Body of pancreas (tissue), 4 donors: ENCODE measurements at regions not wholly inside any gene's neighbourhood (a gene's known extent, or its start where the extent isn't known, plus 50 kb on each side); places are given as distances from the start of the nearest gene placed in this dataset.

Experiments
- ATAC-seq: fragments of 150-250 bp; one replicate; pipeline ENCODE4 v1.9.1; 2016
- DNase-seq, 4 donors: peaks; one replicate each; pipeline ENCODE4 v3.0.0-alpha.2; 2019
- H3K27ac ChIP-seq, 4 donors: fragments of 200-600 bp; sonication (generic); 1 replicate in 3 of 4; 2 replicates in 1 of 4; pipeline versions ENCODE4 v1.5.1 to v1.6.1; 2016 to 2019; ENCODE audit warnings: mild to moderate bottlenecking in 1 of 4, mixed read lengths in 1 of 4, moderate library complexity in 1 of 4
- H3K27me3 ChIP-seq, 2 donors: fragments of 200-600 bp; sonication (generic); one replicate each; pipeline ENCODE4 v1.6.0; 2016; ENCODE audit warnings: mild to moderate bottlenecking in 1 of 2
- H3K36me3 ChIP-seq, 2 donors: fragments of 200-600 bp; sonication (generic); replicated peaks in 1 of 2; 2 replicates each; pipeline ENCODE4 v1.5.1; 2016; ENCODE audit warnings: low read depth in 2 of 2; ENCODE audit not compliant: insufficient read depth in 1 of 2
- H3K4me1 ChIP-seq: fragments of 200-600 bp; sonication (generic); one replicate; pipeline ENCODE4 v1.6.0; 2016
- H3K4me3 ChIP-seq, 2 donors: fragments of 200-600 bp; sonication (generic); 1 replicate in 1 of 2; 2 replicates in 1 of 2; pipeline ENCODE4 v1.5.1; 2016 to 2019
- H3K9me3 ChIP-seq, 3 donors: fragments of 200-600 bp; sonication (generic); 1 replicate in 2 of 3; 2 replicates in 1 of 3; pipeline ENCODE4 v1.5.1; 2016
- POLR2A ChIP-seq, 3 donors: fragments of 450-650 bp; IDR thresholded peaks; one replicate each; pipeline ENCODE4 v1.6.1; 2016; ENCODE audit warnings: antibody characterized with exemption in 3 of 3, mild to moderate bottlenecking in 2 of 3
- WGBS, 2 donors: methylation state at CpG; one replicate each; pipeline ENCODE4 v1.1.5; 2017; 5-methylcytosine and 5-hydroxymethylcytosine counted together
- intact Hi-C: fragments of 100-400 bp; cut with DNase I; formaldehyde crosslinking; loops from one replicate; pipeline ENCODE4 v1.15.1; 2023
- TF ChIP-seq, protein P1 (sequence below), 7 experiments: fragments of 450-650 bp in 4 of 7; fragments of 200-600 bp in 3 of 7; sonication (generic) in 3 of 7; IDR thresholded peaks; one replicate each; pipeline ENCODE4 v1.5.1; 2016 to 2019; ENCODE audit warnings: antibody characterized with exemption in 7 of 7

DNA sequence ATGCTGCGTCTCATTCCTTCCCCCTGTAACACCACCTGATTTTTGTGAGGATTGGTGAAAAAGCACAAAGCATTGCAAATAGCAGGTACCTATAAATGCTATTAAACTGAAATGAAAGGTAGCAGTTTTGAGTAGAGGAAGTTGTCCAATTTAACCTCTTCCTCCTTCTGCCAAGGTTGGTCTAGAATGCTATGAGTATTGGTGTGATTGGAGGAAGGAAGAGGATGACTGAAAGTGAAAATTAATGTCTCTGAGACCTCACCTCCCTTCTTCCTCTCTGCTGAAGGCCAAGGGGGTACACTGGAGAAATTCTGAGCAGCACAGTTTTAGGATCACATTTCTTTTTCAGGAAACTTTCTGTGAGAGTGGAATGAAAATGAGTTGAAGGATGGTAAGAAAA lies 94.4 kb downstream of the DTWD1 start:
- no peaks in the 10 kb centered on the region for H3K9me3 ChIP-seq
- no peak for TF ChIP-seq POLR2A (IDR thresholded peaks at IDR 0.05)
- TF ChIP-seq, protein P1, sequence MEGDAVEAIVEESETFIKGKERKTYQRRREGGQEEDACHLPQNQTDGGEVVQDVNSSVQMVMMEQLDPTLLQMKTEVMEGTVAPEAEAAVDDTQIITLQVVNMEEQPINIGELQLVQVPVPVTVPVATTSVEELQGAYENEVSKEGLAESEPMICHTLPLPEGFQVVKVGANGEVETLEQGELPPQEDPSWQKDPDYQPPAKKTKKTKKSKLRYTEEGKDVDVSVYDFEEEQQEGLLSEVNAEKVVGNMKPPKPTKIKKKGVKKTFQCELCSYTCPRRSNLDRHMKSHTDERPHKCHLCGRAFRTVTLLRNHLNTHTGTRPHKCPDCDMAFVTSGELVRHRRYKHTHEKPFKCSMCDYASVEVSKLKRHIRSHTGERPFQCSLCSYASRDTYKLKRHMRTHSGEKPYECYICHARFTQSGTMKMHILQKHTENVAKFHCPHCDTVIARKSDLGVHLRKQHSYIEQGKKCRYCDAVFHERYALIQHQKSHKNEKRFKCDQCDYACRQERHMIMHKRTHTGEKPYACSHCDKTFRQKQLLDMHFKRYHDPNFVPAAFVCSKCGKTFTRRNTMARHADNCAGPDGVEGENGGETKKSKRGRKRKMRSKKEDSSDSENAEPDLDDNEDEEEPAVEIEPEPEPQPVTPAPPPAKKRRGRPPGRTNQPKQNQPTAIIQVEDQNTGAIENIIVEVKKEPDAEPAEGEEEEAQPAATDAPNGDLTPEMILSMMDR (IDR thresholded peaks at IDR 0.05): no peak
- intact Hi-C loops: no loop called here

DNA sequence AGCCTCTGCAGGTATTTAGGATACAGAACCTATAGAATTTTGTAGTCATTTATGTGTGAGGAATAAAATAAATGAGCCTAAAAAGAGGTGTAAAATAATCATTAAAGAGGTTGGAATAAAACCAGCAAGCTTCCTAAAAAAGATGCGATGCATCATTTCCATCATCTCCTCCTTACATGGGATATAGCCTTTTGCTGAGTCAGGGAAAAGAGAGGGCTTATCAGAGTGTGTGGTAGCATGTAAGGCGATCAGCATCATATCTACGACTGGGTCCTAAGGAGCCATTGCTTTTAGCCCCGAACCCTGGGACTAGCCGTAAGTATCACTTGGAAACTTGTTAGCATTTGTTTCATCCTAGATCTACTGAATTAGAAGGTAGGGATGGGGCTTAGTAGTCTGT lies 94.9 kb downstream of the DTWD1 start:
- Histone ChIP-seq H3K27ac (no peak overlapping the region), H3K4me1 (no peaks in the 10 kb centered on the region), H3K4me3 (no peak overlapping the region), H3K27me3 (no peaks in the 10 kb centered on the region), H3K9me3 (no peaks in the 10 kb centered on the region), H3K36me3 (no peaks in the 10 kb centered on the region)
- TF ChIP-seq POLR2A (IDR thresholded peaks at IDR 0.05): no peak
- TF ChIP-seq, protein P1 (IDR thresholded peaks at IDR 0.05): no peak
- DNase-seq (no peak), ATAC-seq (no peak)
- WGBS, 2 donors: 84 to 91% methylated on average over 5 of the region's 5 CpGs
- intact Hi-C loops: no loop called here

More for the DNA sequence above, 94.4 kb downstream of the DTWD1 start:
- no peaks in the 10 kb centered on the region for H3K36me3 ChIP-seq
- WGBS, 2 donors: 81 to 96% methylated on average over 1 of the region's 1 CpG
- H3K4me3 ChIP-seq: no peak overlapping the region
- H3K27ac ChIP-seq: no peak overlapping the region
- ATAC-seq (no peak), DNase-seq (no peak)
- H3K4me1 ChIP-seq: no peaks in the 10 kb centered on the region
- no peaks in the 10 kb centered on the region for H3K27me3 ChIP-seq

DNA sequence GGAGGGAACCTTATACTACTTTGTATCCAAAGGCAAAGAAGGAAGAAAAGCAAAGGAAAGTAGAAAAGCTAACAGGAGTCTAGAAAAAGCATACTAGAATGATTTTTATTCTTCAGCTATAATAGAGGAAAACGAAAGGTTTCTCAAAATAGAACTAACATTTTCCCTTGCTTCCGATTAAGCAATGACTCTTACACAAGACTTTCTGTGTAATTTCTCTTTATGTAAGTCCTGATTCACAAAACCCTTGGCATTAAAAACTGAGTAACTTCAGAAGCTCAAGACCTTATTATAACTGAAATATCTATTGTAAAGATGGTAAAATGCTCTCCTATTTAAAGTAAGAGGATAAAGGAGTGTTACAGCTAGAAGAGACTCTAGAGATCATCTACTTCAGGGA lies 97.4 kb downstream of the DTWD1 start:
- 63 to 68% methylated on average over 2 of the region's 2 CpGs for WGBS, 2 donors
- intact Hi-C loops: no loop called here
- no peak overlapping the region for H3K27ac ChIP-seq
- no peaks in the 10 kb centered on the region for H3K36me3 ChIP-seq
- no peak for DNase-seq
- no peak for ATAC-seq
- no peak for TF ChIP-seq POLR2A (IDR thresholded peaks at IDR 0.05)
- TF ChIP-seq, protein P1 (IDR thresholded peaks at IDR 0.05): no peak
- no peak overlapping the region for H3K4me3 ChIP-seq
- no peaks in the 10 kb centered on the region for H3K4me1 ChIP-seq
- H3K27me3 ChIP-seq: no peaks in the 10 kb centered on the region
- no peaks in the 10 kb centered on the region for H3K9me3 ChIP-seq

DNA sequence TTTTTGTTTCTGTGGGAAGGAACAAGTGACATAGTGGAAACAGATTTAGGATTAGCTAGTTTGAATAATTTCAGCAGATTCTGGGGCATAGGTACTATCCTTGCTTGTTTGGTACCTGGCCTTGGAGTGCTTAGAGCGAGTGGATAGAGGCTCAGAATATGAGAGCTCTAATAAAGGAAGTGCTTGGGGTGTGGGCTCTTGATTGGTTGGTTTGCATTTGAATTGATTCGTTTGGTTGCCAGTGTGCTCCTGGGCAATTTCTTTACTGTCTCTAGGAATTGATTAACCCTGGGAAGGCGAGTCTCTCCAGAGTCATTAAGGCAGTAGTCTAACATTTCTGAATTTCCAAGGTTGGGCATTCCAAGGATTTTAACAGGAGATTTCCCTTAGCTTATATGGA lies 98.0 kb downstream of the DTWD1 start:
- ATAC-seq (no peak), DNase-seq (no peak)
- Histone ChIP-seq H3K4me3 (no peak overlapping the region), H3K27ac (no peak overlapping the region), H3K27me3 (no peaks in the 10 kb centered on the region), H3K4me1 (no peaks in the 10 kb centered on the region), H3K36me3 (no peaks in the 10 kb centered on the region), H3K9me3 (no peaks in the 10 kb centered on the region)
- intact Hi-C loops: no loop called here
- WGBS, 2 donors: 58 to 70% methylated on average over 3 of the region's 3 CpGs
- TF ChIP-seq, protein P1 (IDR thresholded peaks at IDR 0.05): no peak
- TF ChIP-seq POLR2A (IDR thresholded peaks at IDR 0.05): no peak

DNA sequence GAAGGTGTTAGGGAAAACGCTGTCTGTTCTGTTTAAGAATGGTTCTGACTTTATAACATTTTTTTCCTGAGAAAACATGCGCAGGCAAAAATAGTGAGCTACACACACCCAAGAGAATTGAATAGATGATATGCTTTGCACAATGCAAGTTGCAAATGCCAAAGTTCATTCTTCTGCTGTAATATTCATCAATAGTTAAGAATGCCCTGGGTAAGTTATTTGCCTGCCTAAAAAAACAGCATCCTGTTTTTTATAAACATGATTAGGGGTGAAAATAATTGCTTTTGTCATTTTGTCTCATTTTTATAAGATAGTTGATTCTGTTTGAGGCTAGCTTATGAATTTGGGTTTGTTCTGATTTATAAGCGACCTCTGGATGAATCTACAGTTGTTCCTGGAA lies 99.4 kb downstream of the DTWD1 start:
- H3K27me3 ChIP-seq: no peaks in the 10 kb centered on the region
- H3K36me3 ChIP-seq: no peaks in the 10 kb centered on the region
- WGBS, 2 donors: 84 to 89% methylated on average over 3 of the region's 3 CpGs
- no peaks in the 10 kb centered on the region for H3K4me1 ChIP-seq
- DNase-seq (no peak), ATAC-seq (no peak)
- H3K4me3 ChIP-seq: no peak overlapping the region
- intact Hi-C loops: no loop called here
- H3K9me3 ChIP-seq: no peaks in the 10 kb centered on the region
- H3K27ac ChIP-seq: no peak overlapping the region
- TF ChIP-seq, protein P1 (IDR thresholded peaks at IDR 0.05): no peak
- TF ChIP-seq POLR2A (IDR thresholded peaks at IDR 0.05): no peak
